GM19468 (cell line): ENCODE measurements at regions not wholly inside any gene's neighbourhood (a gene's known extent, or its start where the extent isn't known, plus 50 kb on each side); places are given as distances from the start of the nearest gene placed in this dataset.
A peak's percentile ranks its signal among the peaks of the same experiment; 100 is the strongest.
"Not testable (repeated sequence)": the region's sequence is repeated elsewhere in the genome, so short reads cannot be mapped to it uniquely, and the experiment has no call there.

Experiments
- ATAC-seq: cut with Tn5 transposase; IDR thresholded peaks from one replicate; pipeline ENCODE4 v1.9.1; 2021; ENCODE audit warnings: mild to moderate bottlenecking, moderate library complexity, moderate number of reproducible peaks; ENCODE audit not compliant: unreplicated experiment; ENCODE audit errors: extremely low read depth

- ATAC-seq, result no peak
Measured at GRCh38 chr1:8122477-8123407, 96.6 kb upstream of the ERRFI1 start.

- no peak for ATAC-seq
Measured at GRCh38 chr1:8122160-8122476, 96.0 kb upstream of the ERRFI1 start.

GRCh38 chr1:8121261-8122159 is 95.4 kb upstream of the ERRFI1 start:
- ATAC-seq, result no peak

- no peak for ATAC-seq
Measured at GRCh38 chr1:8120693-8121260, 94.7 kb upstream of the ERRFI1 start.

GRCh38 chr1:8118736-8119135 is 92.6 kb upstream of the ERRFI1 start:
- not testable (repeated sequence) for ATAC-seq

- no peak for ATAC-seq
Measured at GRCh38 chr1:8118031-8118451, 91.9 kb upstream of the ERRFI1 start.

GRCh38 chr1:8116894-8117264 is 90.8 kb upstream of the ERRFI1 start:
- no peak for ATAC-seq

GRCh38 chr1:8115769-8116167 is 89.7 kb upstream of the ERRFI1 start:
- ATAC-seq, result no peak

- ATAC-seq, result no peak
Measured at GRCh38 chr1:8115031-8115768, 89.1 kb upstream of the ERRFI1 start.

GRCh38 chr1:8113262-8114220 is 87.4 kb upstream of the ERRFI1 start:
- no peak for ATAC-seq

- no peak for ATAC-seq
Measured at GRCh38 chr1:8112611-8113261, 86.6 kb upstream of the ERRFI1 start.

- ATAC-seq, result no peak
Measured at GRCh38 chr1:8111560-8111959, 85.5 kb upstream of the ERRFI1 start.

- ATAC-seq, result no peak
Measured at GRCh38 chr1:8109216-8109615, 83.1 kb upstream of the ERRFI1 start.

GRCh38 chr1:8107897-8108296 is 81.8 kb upstream of the ERRFI1 start:
- ATAC-seq, result no peak

GRCh38 chr1:8104278-8105236 is 78.4 kb upstream of the ERRFI1 start:
- no peak for ATAC-seq

- no peak for ATAC-seq
Measured at GRCh38 chr1:8097908-8098307, 71.8 kb upstream of the ERRFI1 start.

- peak; percentile 81 for ATAC-seq
Measured at GRCh38 chr1:8097077-8097799, 71.1 kb upstream of the ERRFI1 start.
